Right lobe of liver (tissue), 4 donors: ENCODE measurements at regions not wholly inside any gene's neighbourhood (a gene's known extent, or its start where the extent isn't known, plus 50 kb on each side); places are given as distances from the start of the nearest gene placed in this dataset.

Experiments
- POLR2A ChIP-seq: fragments of 450-650 bp; IDR thresholded peaks from one replicate; pipeline ENCODE4 v1.6.1; 2017; ENCODE audit warnings: antibody characterized with exemption, mild to moderate bottlenecking
- TF ChIP-seq, protein P1 (sequence below), 4 donors: fragments of 200-600 bp in 3 of 4; fragments of 450-650 bp in 1 of 4; IDR thresholded peaks; one replicate each; pipeline versions ENCODE4 v1.5.1 to v1.8.0; 2016 to 2022; ENCODE audit warnings: antibody characterized with exemption in 4 of 4, mild to moderate bottlenecking in 2 of 4
- donor health status: DM: no; HTN: no; CAD: no.
- donor health status: DM: no; HTN: no; CAD: no.
- donor health status: DM: no; HTN: yes; CAD: no.

DNA sequence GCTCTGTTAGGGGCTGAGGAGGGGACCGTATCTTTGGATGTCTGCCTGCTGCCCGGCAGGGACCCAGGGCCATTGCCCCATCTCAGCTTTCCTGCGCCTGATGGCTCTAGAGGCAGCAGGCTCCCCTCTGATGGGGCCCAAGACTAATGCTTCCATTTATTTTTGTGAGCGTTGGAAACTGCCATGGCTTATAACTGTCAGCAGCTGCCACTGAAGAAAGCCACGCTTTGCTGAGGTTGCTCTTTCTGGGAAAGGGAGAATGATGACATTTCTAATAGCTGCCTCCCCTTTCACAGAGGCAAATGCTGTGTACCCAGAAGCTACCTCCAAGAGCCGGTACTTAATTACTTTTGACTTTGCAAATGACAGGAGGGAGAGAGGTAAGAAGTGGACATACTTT, 103.8 kb downstream of the HAPSTR1 start:
- TF ChIP-seq, protein P1, sequence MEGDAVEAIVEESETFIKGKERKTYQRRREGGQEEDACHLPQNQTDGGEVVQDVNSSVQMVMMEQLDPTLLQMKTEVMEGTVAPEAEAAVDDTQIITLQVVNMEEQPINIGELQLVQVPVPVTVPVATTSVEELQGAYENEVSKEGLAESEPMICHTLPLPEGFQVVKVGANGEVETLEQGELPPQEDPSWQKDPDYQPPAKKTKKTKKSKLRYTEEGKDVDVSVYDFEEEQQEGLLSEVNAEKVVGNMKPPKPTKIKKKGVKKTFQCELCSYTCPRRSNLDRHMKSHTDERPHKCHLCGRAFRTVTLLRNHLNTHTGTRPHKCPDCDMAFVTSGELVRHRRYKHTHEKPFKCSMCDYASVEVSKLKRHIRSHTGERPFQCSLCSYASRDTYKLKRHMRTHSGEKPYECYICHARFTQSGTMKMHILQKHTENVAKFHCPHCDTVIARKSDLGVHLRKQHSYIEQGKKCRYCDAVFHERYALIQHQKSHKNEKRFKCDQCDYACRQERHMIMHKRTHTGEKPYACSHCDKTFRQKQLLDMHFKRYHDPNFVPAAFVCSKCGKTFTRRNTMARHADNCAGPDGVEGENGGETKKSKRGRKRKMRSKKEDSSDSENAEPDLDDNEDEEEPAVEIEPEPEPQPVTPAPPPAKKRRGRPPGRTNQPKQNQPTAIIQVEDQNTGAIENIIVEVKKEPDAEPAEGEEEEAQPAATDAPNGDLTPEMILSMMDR (IDR thresholded peaks at IDR 0.05): no peak
- no peak for TF ChIP-seq POLR2A
